HepG2 (cell line): ENCODE measurements at regions not wholly inside any gene's neighbourhood (a gene's known extent, or its start where the extent isn't known, plus 50 kb on each side); places are given as distances from the start of the nearest gene placed in this dataset.

Source experiments
- ATAC-seq: fragments of 200-7000 bp; cut with Tn5 transposase; 3 replicates; pipeline ENCODE4 v1.9.1; 2020; ENCODE audit warnings: mild to moderate bottlenecking, moderate library complexity
- BruUV-seq: library from RNA; stranded (reverse); fragments of 400-500 nt; replicated peaks from 2 replicates; lab custom pipeline; 2021; lab: Mats Ljungman, UMichigan
- CTCF ChIA-PET: fragments of 300-600 bp; formaldehyde crosslinking; extraction: SDS; loops from one replicate; lab custom pipeline; 2021; ENCODE audit warnings: low total read pairs, inconsistent platforms, low intra/inter-chr PET ratio; lab: Yijun Ruan, JAX
- POLR2A ChIA-PET: fragments of 350-600 bp; sonication (Branson Sonifier 250); formaldehyde crosslinking; loops from one replicate; lab custom pipeline; 2020; ENCODE audit warnings: antibody characterized with exemption, inconsistent platforms; lab: Yijun Ruan, JAX
- DNase-seq: peaks from one replicate; pipeline ENCODE4 v3.0.0-alpha.2; 2015; ENCODE audit warnings: low spot score
- FAIRE-seq: peaks from 3 replicates; lab custom pipeline; 2011; peaks lifted over from hg19 to GRCh38; lab: Jason Lieb, UNC
- H2AFZ ChIP-seq: one replicate; pipeline ENCODE4 v1.6.1; 2011; ENCODE audit warnings: low read length, inconsistent platforms
- H3K27ac ChIP-seq: fragments of 300-600 bp; 3 replicates; pipeline ENCODE4 v1.8.0; 2011; ENCODE audit warnings: mixed run types, mild to moderate bottlenecking, mixed read lengths, low read length, inconsistent platforms; ENCODE audit not compliant: insufficient read depth; ENCODE audit errors: extremely low read length
- H3K27me3 ChIP-seq, 2 experiments: fragments of 200-600 bp in 1 of 2; 2 replicates in 1 of 2; 3 replicates in 1 of 2; pipeline versions ENCODE4 v1.6.0 to v1.8.0; 2011; ENCODE audit warnings: low read length in 2 of 2, mild to moderate bottlenecking in 2 of 2, moderate library complexity in 2 of 2, inconsistent platforms in 1 of 2; ENCODE audit not compliant: insufficient read depth in 2 of 2, control insufficient read depth in 1 of 2
- H3K36me3 ChIP-seq, 2 experiments: fragments of 200-600 bp in 1 of 2; replicated peaks in 1 of 2; 2 replicates in 1 of 2; 3 replicates in 1 of 2; pipeline versions ENCODE4 v1.5.1 to v1.8.0; 2011; ENCODE audit warnings: low read length in 2 of 2, inconsistent platforms in 1 of 2; ENCODE audit not compliant: insufficient read depth in 2 of 2, control insufficient read depth in 1 of 2
- H3K4me1 ChIP-seq: 2 replicates; pipeline ENCODE4 v1.5.1; 2012; ENCODE audit warnings: low read length, inconsistent platforms; ENCODE audit not compliant: insufficient read depth
- H3K4me2 ChIP-seq: 2 replicates; pipeline ENCODE4 v1.6.0; 2011; ENCODE audit warnings: low read depth, low read length, inconsistent platforms
- H3K4me3 ChIP-seq, 3 experiments: fragments of 200-600 bp in 1 of 3; sonication (generic), shearing (Covaris generic) in 1 of 3; replicated peaks in 1 of 3; 2 replicates each; pipeline ENCODE4 v1.5.1; 2011 to 2016; ENCODE audit warnings: low read length in 3 of 3, inconsistent platforms in 2 of 3, low read depth in 2 of 3, mild to moderate bottlenecking in 2 of 3, control low read depth in 1 of 3, mixed read lengths in 1 of 3; ENCODE audit not compliant: insufficient read depth in 1 of 3
- H3K79me2 ChIP-seq: one replicate; pipeline ENCODE4 v1.6.1; 2011; ENCODE audit warnings: low read length, inconsistent platforms; ENCODE audit not compliant: insufficient read depth
- H3K9ac ChIP-seq: 2 replicates; pipeline ENCODE4 v1.6.0; 2011; ENCODE audit warnings: mild to moderate bottlenecking, low read depth, low read length, inconsistent platforms; ENCODE audit not compliant: insufficient read depth
- H3K9me3 ChIP-seq: 2 replicates; pipeline ENCODE4 v1.5.1; 2012; ENCODE audit warnings: mild to moderate bottlenecking, low read length
- H4K20me1 ChIP-seq: 2 replicates; pipeline ENCODE4 v1.6.0; 2011; ENCODE audit warnings: inconsistent platforms, mild to moderate bottlenecking, low read length, moderate library complexity; ENCODE audit not compliant: insufficient read depth
- ARNTL ChIP-seq: sonication (generic); formaldehyde crosslinking; IDR thresholded peaks from 2 replicates; pipeline ENCODE4 v1.4.0; 2020; ENCODE audit warnings: mild to moderate bottlenecking, missing genetic modification reagents
- BRCA1 ChIP-seq: sonication (generic); formaldehyde crosslinking; IDR thresholded peaks from 2 replicates; pipeline ENCODE4 v1.4.0; 2020; ENCODE audit warnings: missing genetic modification reagents
- FOXC1 ChIP-seq: sonication (generic); formaldehyde crosslinking; IDR thresholded peaks from 2 replicates; pipeline ENCODE4 v1.8.0; 2022; ENCODE audit warnings: mild to moderate bottlenecking, missing genetic modification reagents, borderline replicate concordance
- JUN ChIP-seq: sonication (generic); formaldehyde crosslinking; IDR thresholded peaks from 2 replicates; pipeline ENCODE4 v1.4.0; 2020; ENCODE audit warnings: mild to moderate bottlenecking, missing genetic modification reagents
- MIER2 ChIP-seq: IDR thresholded peaks from 2 replicates; pipeline ENCODE4 v1.6.1; 2016; ENCODE audit warnings: missing biosample characterization, missing genetic modification reagents
- RORA ChIP-seq: sonication (generic); formaldehyde crosslinking; IDR thresholded peaks from 2 replicates; pipeline ENCODE4 v1.5.0; 2020; ENCODE audit warnings: mild to moderate bottlenecking, missing genetic modification reagents, moderate library complexity
- SNRNP70 ChIP-seq: fragments of 200-400 bp; formaldehyde crosslinking; IDR thresholded peaks from 2 replicates; pipeline ENCODE4 v1.6.1; 2017; ENCODE audit warnings: mild to moderate bottlenecking, low read depth, low read length, moderate library complexity
- ZNF451 ChIP-seq: sonication (generic); formaldehyde crosslinking; IDR thresholded peaks from 2 replicates; pipeline ENCODE4 v1.5.0; 2020; ENCODE audit warnings: mild to moderate bottlenecking, missing genetic modification reagents
- ZNF619 ChIP-seq: sonication (generic); formaldehyde crosslinking; IDR thresholded peaks from 2 replicates; pipeline ENCODE4 v1.4.0; 2020; ENCODE audit warnings: mild to moderate bottlenecking, missing genetic modification reagents
- WGBS: methylation state at CpG from one replicate; pipeline ENCODE4 v1.1.6; 2017; ENCODE audit warnings: low lambda C conversion rate; 5-methylcytosine and 5-hydroxymethylcytosine counted together
- in situ Hi-C: cut with HindIII; loops from 2 replicates; pipeline ENCODE4 v1.10.0; 2017; ENCODE audit warnings: low pct_unique_long_range_greater_than_20kb; ENCODE audit not compliant: extremely low pct_ligation_motif_present
- intact Hi-C: fragments of 100-400 bp; cut with micrococcal nuclease; formaldehyde crosslinking; loops from one replicate; pipeline ENCODE4 v1.10.0; 2022; ENCODE audit not compliant: unreplicated experiment
- TF ChIP-seq, protein P1 (sequence below): sonication (generic); formaldehyde crosslinking; IDR thresholded peaks from 2 replicates; pipeline ENCODE4 v1.5.0; 2020; ENCODE audit warnings: mild to moderate bottlenecking, low read depth, missing genetic modification reagents, borderline replicate concordance
- TF ChIP-seq, protein P2 (sequence below): sonication (generic); formaldehyde crosslinking; IDR thresholded peaks from 2 replicates; pipeline ENCODE4 v1.4.0; 2020; ENCODE audit warnings: mild to moderate bottlenecking, missing genetic modification reagents
- TF ChIP-seq, protein P3 (sequence below): sonication (generic); formaldehyde crosslinking; IDR thresholded peaks from one replicate; pipeline ENCODE4 v1.5.1; 2020; ENCODE audit warnings: mild to moderate bottlenecking, missing genetic modification reagents; ENCODE audit errors: not compliant biosample characterization
- TF ChIP-seq, protein P4 (sequence below): sonication (generic); formaldehyde crosslinking; IDR thresholded peaks from 2 replicates; pipeline ENCODE4 v1.5.0; 2020; ENCODE audit warnings: missing genetic modification reagents, mild to moderate bottlenecking, borderline replicate concordance
- TF ChIP-seq, protein P5 (sequence below): sonication (generic); formaldehyde crosslinking; IDR thresholded peaks from 2 replicates; pipeline ENCODE4 v1.4.0; 2020; ENCODE audit warnings: missing genetic modification reagents

DNA sequence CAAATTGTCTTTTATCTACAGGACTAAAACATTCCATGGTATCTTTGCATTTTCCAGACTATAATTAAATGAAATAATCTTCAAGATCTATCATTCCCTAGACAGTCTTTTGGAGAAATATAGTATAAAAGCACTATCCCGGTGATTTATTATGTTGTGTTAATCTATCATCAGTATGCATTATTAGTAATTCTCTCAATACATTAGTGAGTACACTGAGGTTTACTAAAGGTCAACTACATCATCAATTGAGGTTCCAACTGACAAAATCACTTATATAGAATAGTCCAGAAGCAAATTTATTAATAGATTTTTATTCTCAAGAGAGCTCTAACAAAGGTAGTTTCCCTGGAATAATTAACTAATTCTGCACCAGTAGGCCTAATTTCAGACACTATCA is 169.6 kb downstream of the KCNA4 start:
- Histone ChIP-seq H3K79me2 (no peaks in the 10 kb centered on the region), H3K27me3 (no peaks in the 10 kb centered on the region), H3K27ac (no peak overlapping the region), H4K20me1 (no peaks in the 10 kb centered on the region), H3K36me3 (no peaks in the 10 kb centered on the region), H3K9me3 (peaks cover 84% of the 10 kb centered on the region), H3K9ac (no peak overlapping the region), H3K4me2 (no peak overlapping the region), H2AFZ (no peak overlapping the region), H3K4me3 (no peak overlapping the region), H3K4me1 (no peaks in the 10 kb centered on the region)
- WGBS = 0% methylated on average over 1 of the region's 1 CpG
- intact Hi-C loops (no loop called here), in situ Hi-C loops (no loop called here)
- ChIA-PET CTCF (no interaction called here), POLR2A (no interaction called here)
- no peak for FAIRE-seq
- ATAC-seq = no peak
- DNase-seq = no peak
- no TSS peak for BruUV-seq
- TF ChIP-seq MIER2 (CRISPR knock-in tag) = no peak
- TF ChIP-seq SNRNP70 = no peak
- TF ChIP-seq, protein P1, sequence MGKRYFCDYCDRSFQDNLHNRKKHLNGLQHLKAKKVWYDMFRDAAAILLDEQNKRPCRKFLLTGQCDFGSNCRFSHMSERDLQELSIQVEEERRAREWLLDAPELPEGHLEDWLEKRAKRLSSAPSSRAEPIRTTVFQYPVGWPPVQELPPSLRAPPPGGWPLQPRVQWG (CRISPR knock-in tag) = no peak
- no peak for TF ChIP-seq JUN (CRISPR knock-in tag)
- TF ChIP-seq FOXC1 (CRISPR knock-in tag) = no peak
- no peak for TF ChIP-seq ARNTL (CRISPR knock-in tag)
- TF ChIP-seq, protein P2, sequence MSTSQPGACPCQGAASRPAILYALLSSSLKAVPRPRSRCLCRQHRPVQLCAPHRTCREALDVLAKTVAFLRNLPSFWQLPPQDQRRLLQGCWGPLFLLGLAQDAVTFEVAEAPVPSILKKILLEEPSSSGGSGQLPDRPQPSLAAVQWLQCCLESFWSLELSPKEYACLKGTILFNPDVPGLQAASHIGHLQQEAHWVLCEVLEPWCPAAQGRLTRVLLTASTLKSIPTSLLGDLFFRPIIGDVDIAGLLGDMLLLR = no peak
- no peak for TF ChIP-seq BRCA1 (CRISPR knock-in tag)
- TF ChIP-seq, protein P3, sequence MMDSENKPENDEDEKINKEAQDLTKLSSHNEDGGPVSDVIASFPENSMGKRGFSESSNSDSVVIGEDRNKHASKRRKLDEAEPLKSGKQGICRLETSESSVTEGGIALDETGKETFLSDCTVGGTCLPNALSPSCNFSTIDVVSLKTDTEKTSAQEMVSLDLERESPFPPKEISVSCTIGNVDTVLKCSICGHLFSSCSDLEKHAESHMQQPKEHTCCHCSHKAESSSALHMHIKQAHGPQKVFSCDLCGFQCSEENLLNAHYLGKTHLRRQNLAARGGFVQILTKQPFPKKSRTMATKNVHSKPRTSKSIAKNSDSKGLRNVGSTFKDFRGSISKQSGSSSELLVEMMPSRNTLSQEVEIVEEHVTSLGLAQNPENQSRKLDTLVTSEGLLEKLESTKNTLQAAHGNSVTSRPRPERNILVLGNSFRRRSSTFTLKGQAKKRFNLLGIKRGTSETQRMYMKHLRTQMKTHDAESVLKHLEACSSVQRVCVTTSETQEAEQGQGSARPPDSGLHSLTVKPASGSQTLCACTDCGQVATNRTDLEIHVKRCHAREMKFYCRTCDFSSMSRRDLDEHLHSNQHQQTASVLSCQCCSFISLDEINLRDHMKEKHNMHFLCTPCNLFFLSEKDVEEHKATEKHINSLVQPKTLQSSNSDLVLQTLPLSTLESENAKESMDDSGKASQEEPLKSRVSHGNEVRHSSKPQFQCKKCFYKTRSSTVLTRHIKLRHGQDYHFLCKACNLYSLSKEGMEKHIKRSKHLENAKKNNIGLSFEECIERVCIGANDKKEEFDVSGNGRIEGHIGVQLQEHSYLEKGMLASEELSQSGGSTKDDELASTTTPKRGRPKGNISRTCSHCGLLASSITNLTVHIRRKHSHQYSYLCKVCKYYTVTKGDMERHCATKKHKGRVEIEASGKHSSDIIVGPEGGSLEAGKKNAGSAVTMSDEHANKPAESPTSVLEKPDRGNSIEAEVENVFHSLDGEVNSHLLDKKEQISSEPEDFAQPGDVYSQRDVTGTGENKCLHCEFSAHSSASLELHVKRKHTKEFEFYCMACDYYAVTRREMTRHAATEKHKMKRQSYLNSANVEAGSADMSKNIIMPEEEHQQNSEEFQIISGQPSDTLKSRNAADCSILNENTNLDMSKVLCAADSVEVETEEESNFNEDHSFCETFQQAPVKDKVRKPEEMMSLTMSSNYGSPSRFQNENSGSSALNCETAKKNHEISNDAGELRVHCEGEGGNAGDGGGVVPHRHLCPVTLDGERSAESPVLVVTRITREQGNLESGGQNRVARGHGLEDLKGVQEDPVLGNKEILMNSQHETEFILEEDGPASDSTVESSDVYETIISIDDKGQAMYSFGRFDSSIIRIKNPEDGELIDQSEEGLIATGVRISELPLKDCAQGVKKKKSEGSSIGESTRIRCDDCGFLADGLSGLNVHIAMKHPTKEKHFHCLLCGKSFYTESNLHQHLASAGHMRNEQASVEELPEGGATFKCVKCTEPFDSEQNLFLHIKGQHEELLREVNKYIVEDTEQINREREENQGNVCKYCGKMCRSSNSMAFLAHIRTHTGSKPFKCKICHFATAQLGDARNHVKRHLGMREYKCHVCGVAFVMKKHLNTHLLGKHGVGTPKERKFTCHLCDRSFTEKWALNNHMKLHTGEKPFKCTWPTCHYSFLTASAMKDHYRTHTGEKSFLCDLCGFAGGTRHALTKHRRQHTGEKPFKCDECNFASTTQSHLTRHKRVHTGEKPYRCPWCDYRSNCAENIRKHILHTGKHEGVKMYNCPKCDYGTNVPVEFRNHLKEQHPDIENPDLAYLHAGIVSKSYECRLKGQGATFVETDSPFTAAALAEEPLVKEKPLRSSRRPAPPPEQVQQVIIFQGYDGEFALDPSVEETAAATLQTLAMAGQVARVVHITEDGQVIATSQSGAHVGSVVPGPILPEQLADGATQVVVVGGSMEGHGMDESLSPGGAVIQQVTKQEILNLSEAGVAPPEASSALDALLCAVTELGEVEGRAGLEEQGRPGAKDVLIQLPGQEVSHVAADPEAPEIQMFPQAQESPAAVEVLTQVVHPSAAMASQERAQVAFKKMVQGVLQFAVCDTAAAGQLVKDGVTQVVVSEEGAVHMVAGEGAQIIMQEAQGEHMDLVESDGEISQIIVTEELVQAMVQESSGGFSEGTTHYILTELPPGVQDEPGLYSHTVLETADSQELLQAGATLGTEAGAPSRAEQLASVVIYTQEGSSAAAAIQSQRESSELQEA (CRISPR knock-in tag) = no peak
- TF ChIP-seq, protein P4, sequence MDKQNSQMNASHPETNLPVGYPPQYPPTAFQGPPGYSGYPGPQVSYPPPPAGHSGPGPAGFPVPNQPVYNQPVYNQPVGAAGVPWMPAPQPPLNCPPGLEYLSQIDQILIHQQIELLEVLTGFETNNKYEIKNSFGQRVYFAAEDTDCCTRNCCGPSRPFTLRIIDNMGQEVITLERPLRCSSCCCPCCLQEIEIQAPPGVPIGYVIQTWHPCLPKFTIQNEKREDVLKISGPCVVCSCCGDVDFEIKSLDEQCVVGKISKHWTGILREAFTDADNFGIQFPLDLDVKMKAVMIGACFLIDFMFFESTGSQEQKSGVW (CRISPR knock-in tag) = no peak
- TF ChIP-seq ZNF451 (CRISPR knock-in tag) = no peak
- TF ChIP-seq, protein P5, sequence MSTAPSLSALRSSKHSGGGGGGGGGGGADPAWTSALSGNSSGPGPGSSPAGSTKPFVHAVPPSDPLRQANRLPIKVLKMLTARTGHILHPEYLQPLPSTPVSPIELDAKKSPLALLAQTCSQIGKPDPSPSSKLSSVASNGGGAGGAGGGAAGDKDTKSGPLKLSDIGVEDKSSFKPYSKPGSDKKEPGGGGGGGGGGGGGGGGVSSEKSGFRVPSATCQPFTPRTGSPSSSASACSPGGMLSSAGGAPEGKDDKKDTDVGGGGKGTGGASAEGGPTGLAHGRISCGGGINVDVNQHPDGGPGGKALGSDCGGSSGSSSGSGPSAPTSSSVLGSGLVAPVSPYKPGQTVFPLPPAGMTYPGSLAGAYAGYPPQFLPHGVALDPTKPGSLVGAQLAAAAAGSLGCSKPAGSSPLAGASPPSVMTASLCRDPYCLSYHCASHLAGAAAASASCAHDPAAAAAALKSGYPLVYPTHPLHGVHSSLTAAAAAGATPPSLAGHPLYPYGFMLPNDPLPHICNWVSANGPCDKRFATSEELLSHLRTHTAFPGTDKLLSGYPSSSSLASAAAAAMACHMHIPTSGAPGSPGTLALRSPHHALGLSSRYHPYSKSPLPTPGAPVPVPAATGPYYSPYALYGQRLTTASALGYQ (CRISPR knock-in tag) = no peak
- TF ChIP-seq RORA (CRISPR knock-in tag) = no peak
- TF ChIP-seq ZNF619 (CRISPR knock-in tag) = no peak
